GM12891 (cell line): ENCODE measurements at regions not wholly inside any gene's neighbourhood (a gene's known extent, or its start where the extent isn't known, plus 50 kb on each side); places are given as distances from the start of the nearest gene placed in this dataset.

ENCODE experiments used
- DNase-seq: peaks from one replicate; pipeline ENCODE4 v3.0.0; 2011; ENCODE audit warnings: low spot score; ENCODE audit not compliant: insufficient read length
- FAIRE-seq: peaks from 2 replicates; lab custom pipeline; 2011; peaks lifted over from hg19 to GRCh38; lab: Jason Lieb, UNC
- PAX5 ChIP-seq: IDR thresholded peaks from 2 replicates; pipeline ENCODE4 v1.6.1; 2011; ENCODE audit warnings: low read length, moderate library complexity, mild to moderate bottlenecking; ENCODE audit not compliant: insufficient read depth, severe bottlenecking
- POLR2A ChIP-seq: IDR thresholded peaks from 2 replicates; pipeline ENCODE4 v1.6.1; 2011; ENCODE audit warnings: low read depth, low read length, control low read depth
- POLR2AphosphoS5 ChIP-seq: IDR thresholded peaks from 2 replicates; pipeline ENCODE4 v1.6.1; 2011; ENCODE audit warnings: low read depth, low read length, control low read depth
- POU2F2 ChIP-seq: IDR thresholded peaks from 2 replicates; pipeline ENCODE4 v1.6.1; 2011; ENCODE audit warnings: low read depth, mild to moderate bottlenecking, control low read depth, low read length, moderate library complexity
- SPI1 ChIP-seq: IDR thresholded peaks from 2 replicates; pipeline ENCODE4 v1.6.1; 2011; ENCODE audit warnings: low read depth, low read length, control low read depth
- TAF1 ChIP-seq: IDR thresholded peaks from 2 replicates; pipeline ENCODE4 v1.6.1; 2011; ENCODE audit warnings: low read depth, low read length, control low read depth

DNA sequence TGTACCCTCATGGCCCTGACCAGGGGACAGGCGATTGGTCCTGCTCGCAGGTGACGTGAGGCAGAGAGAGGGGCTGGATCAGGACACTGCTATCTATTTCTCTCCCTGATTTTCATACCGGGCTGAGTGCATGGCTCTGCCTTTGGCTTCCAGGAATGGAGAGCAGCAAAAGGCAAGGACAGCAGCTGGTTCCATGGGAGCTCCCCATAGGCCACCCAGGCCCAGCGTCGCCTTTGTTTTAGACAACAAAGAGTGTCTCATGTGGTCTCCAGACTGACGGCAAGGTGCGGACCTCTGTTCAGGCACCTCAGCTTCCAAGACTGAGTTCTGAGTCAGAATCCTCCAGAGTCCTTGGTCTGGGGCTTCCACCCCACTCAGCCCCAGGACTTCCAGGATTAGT is 123.1 kb downstream of the VEGFA start:
- no peak for FAIRE-seq
- no peak for TF ChIP-seq POLR2AphosphoS5
- TF ChIP-seq TAF1, result no peak
- TF ChIP-seq POU2F2, result no peak
- no peak for TF ChIP-seq POLR2A
- no peak for TF ChIP-seq SPI1
- no peak for TF ChIP-seq PAX5
- no peak for DNase-seq

- FAIRE-seq, result no peak
- no peak for DNase-seq
- TF ChIP-seq POU2F2 (no peak), PAX5 (no peak), TAF1 (no peak), POLR2A (no peak), SPI1 (no peak), POLR2AphosphoS5 (no peak)
Observed at GRCh38 chr6:43891072-43891870, 121.3 kb downstream of the VEGFA start.

- TF ChIP-seq PAX5 (no peak), TAF1 (no peak), POU2F2 (no peak), POLR2AphosphoS5 (no peak), SPI1 (no peak), POLR2A (no peak)
- FAIRE-seq, result no peak
- DNase-seq, result no peak
Observed at GRCh38 chr6:43890197-43891062, 120.4 kb downstream of the VEGFA start.

DNA sequence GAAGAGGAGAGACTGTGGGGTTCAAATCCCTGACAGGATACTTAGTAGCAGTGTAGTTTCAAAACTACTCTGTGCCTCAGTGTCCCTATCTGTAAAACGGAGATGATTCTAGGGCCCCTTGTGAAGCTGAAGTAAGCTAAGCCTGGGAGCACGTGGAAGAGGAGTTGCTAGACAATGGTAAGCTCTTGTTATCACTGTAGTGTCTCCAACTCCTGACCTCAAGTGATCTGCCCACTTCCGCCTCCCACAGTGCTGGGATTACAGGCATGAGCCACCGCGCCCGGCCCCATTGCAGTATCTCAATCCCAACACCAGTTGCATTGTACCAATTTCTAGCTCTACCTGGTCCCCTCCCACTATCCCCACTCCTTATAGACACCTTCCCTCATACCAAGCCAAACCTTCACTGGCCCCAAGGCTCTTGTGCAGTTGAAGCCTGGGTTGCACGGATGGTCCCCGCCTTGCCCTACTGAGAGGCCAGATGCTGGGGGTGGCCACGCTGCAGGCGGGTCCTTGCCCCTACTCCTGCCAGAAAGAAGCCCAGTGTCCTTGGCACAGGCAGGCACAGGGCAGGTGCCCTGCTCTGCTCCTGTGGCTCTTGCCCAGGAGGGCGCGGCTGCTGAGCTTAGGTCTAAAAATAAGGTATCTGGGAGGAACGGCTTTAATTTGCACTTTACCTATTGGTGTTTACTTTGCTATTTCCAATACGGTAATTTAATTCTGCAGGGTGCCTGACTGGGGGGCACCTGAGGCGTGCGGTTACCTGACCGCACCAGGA is 118.1 kb downstream of the VEGFA start:
- TF ChIP-seq PAX5 (no peak), SPI1 (no peak), POLR2A (no peak), POU2F2 (no peak), TAF1 (no peak), POLR2AphosphoS5 (no peak)
- DNase-seq (no peak), FAIRE-seq (no peak)

DNA sequence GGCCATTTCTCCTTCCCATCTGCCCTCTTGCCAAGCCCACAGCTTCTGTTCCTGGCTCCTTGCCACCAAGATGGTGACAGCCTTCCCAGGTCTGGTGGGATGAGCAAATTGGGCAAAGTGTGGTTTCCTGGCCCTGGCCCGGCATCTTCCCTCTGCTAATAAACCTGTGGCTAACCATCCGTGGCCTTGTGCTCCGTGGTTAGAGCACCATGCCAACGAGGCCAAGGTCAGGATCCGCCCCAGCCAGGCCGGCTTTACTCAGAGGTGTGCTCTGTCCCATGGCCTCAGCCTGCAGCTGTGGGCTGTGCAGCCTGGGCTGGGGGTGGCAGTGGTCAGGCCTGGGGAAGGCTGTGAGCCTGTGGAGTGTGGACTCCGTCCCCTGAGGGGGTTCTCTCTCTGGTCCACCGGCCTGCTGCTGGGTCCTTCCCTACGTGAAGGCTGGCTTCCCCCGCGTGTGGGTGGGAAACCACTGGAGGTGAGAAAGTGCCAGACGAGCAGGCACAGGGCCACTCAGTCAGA is 117.4 kb downstream of the VEGFA start:
- DNase-seq (no peak), FAIRE-seq (no peak)
- TF ChIP-seq SPI1 (no peak), POLR2A (no peak), PAX5 (no peak)

DNA sequence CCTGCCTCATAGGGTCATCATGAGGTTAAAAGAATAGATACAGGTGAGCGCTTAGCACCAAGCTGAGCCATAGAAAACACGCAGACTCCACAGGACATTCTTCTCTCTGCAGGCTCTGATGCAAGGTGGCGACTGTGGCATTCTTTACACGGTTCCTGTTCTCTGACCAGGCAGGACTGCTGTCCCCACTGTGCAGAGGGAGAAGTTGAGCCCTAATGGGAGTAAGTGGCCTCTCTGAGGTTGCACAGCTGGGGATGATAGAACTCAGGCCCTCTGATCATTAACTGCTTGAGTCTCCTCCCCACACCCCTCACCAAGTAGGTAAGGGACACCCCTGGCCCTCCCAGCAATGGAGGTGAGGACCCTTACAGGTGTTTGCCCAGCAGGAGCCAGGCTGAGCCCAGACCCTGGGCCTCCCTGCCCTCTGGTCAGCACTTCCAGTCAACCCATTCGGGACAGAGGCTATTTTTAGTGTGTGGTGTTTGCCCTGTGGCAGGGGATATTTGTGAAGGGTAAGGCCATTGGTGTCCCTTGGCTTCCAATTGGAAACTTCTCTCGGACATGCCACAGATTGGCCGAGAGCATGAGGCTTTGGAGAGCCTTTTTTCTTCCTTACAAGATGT is 116.8 kb downstream of the VEGFA start:
- TF ChIP-seq PAX5 (no peak), POLR2A (no peak), SPI1 (no peak), TAF1 (no peak), POLR2AphosphoS5 (no peak), POU2F2 (no peak)
- FAIRE-seq (no peak), DNase-seq (no peak)

- TF ChIP-seq PAX5 (no peak), POLR2A (no peak), POU2F2 (no peak), TAF1 (no peak), POLR2AphosphoS5 (no peak), SPI1 (no peak)
- FAIRE-seq, result no peak
- no peak for DNase-seq
Observed at GRCh38 chr6:43886067-43886461, 116.1 kb downstream of the VEGFA start.

GRCh38 chr6:43885399-43886066 is 115.5 kb downstream of the VEGFA start:
- DNase-seq (no peak), FAIRE-seq (no peak)
- TF ChIP-seq SPI1, result no peak
- no peak for TF ChIP-seq PAX5

DNA sequence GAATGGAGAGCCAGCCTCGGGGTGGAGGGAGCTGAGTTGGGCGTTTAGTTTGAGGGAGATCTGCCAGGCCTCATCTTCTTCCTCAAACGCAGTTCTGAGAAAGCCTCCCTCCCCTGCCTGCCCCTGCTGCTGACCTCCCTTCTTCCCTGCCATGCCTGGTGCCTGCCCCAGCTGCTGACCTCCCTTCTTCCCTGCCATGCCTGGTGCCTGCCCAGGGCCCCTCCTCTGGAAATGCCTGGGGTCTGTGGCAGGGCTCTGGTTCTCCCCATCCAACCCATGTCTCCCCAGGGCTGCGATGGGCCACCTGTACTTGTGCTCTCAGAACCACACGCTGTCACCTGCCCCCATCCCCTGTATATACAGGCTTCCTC is 114.6 kb downstream of the VEGFA start:
- DNase-seq, result no peak
- no peak for TF ChIP-seq TAF1
- no peak for TF ChIP-seq POU2F2
- no peak for TF ChIP-seq POLR2A
- TF ChIP-seq SPI1, result no peak
- no peak for TF ChIP-seq POLR2AphosphoS5
- no peak for TF ChIP-seq PAX5
- no peak for FAIRE-seq
